BLaER1 treated with 17β-estradiol and CSF1 and Interleukin-3, amounts not matched to agents 10 nM and 100 nM (cell line): ENCODE measurements at regions not wholly inside any gene's neighbourhood (a gene's known extent, or its start where the extent isn't known, plus 50 kb on each side); places are given as distances from the start of the nearest gene placed in this dataset.

ENCODE experiments used
- H3K27ac ChIP-seq, 11 experiments: shearing (Covaris generic); formaldehyde crosslinking; 2 replicates each; pipeline ENCODE4 v1.8.1; 2022
- H3K27me3 ChIP-seq, 11 experiments: shearing (Covaris generic); formaldehyde crosslinking; 2 replicates each; pipeline ENCODE4 v1.8.1; 2022
- H3K36me3 ChIP-seq, 11 experiments: shearing (Covaris generic); formaldehyde crosslinking; 2 replicates each; pipeline ENCODE4 v1.8.1; 2022
- H3K4me1 ChIP-seq, 10 experiments: shearing (Covaris generic); formaldehyde crosslinking; 2 replicates each; pipeline ENCODE4 v1.8.1; 2022
- H3K4me2 ChIP-seq, 11 experiments: shearing (Covaris generic); formaldehyde crosslinking; 2 replicates each; pipeline ENCODE4 v1.8.1; 2022
- H3K4me3 ChIP-seq, 10 experiments: shearing (Covaris generic); formaldehyde crosslinking; 2 replicates each; pipeline ENCODE4 v1.8.1; 2022
- H3K9ac ChIP-seq, 11 experiments: shearing (Covaris generic); formaldehyde crosslinking; 2 replicates each; pipeline ENCODE4 v1.8.1; 2022
- H3K9me3 ChIP-seq, 11 experiments: shearing (Covaris generic); formaldehyde crosslinking; replicated peaks in 1 of 11; 2 replicates each; pipeline ENCODE4 v1.8.1; 2022
- H4K20me1 ChIP-seq, 11 experiments: shearing (Covaris generic); formaldehyde crosslinking; 2 replicates each; pipeline ENCODE4 v1.8.1; 2022
- Cebpa-rat ChIP-seq, 11 experiments: shearing (Covaris generic); IDR thresholded peaks; 2 replicates each; pipeline ENCODE4 v1.8.1; 2022

- no peak overlapping the region for H3K27ac ChIP-seq
- H3K27me3 ChIP-seq, result no peaks in the 10 kb centered on the region
- no peak for TF ChIP-seq Cebpa-rat (IDR thresholded peaks at IDR 0.05)
- peaks cover 23 to 32% (median 26%) of the 10 kb centered on the region in 11 experiments for H3K9me3 ChIP-seq
- no peak overlapping the region for H3K9ac ChIP-seq
- no peaks in the 10 kb centered on the region for H4K20me1 ChIP-seq
- 0 out of 22 replicates have a peak, but pooled peaks cover 0 to 3% (median 0%) of the 10 kb centered on the region in 11 experiments for H3K36me3 ChIP-seq
- no peak overlapping the region for H3K4me3 ChIP-seq
- peak overlapping the region in 1 of 11 experiments; percentile 30; a peak in 1 of 22 replicates for H3K4me2 ChIP-seq
- H3K4me1 ChIP-seq, result peaks cover 0 to 6% (median 0%) of the 10 kb centered on the region in 10 experiments; a peak in 4 of 20 replicates
Measured at GRCh38 chr13:111482806-111483620, 162.6 kb downstream of the TEX29 start.

GRCh38 chr13:111483621-111483987 lies 163.2 kb downstream of the TEX29 start:
- TF ChIP-seq Cebpa-rat (IDR thresholded peaks at IDR 0.05), result no peak
- Histone ChIP-seq H3K4me2 (no peak overlapping the region; a peak in 1 of 22 replicates), H3K9me3 (peaks cover 29 to 38% (median 31%) of the 10 kb centered on the region in 11 experiments), H3K27me3 (no peaks in the 10 kb centered on the region), H3K9ac (no peak overlapping the region), H3K4me1 (peaks cover 0 to 6% (median 0%) of the 10 kb centered on the region in 10 experiments; a peak in 4 of 20 replicates), H3K36me3 (0 out of 22 replicates have a peak, but pooled peaks cover 0 to 3% (median 0%) of the 10 kb centered on the region in 11 experiments), H3K27ac (no peak overlapping the region), H4K20me1 (no peaks in the 10 kb centered on the region), H3K4me3 (no peak overlapping the region)

GRCh38 chr13:111484141-111484925 lies 163.9 kb downstream of the TEX29 start:
- Histone ChIP-seq H3K4me2 (no peak overlapping the region), H3K4me3 (no peak overlapping the region), H3K9ac (no peak overlapping the region), H3K36me3 (0 out of 22 replicates have a peak, but pooled peaks cover 0 to 3% (median 0%) of the 10 kb centered on the region in 11 experiments), H3K9me3 (peaks cover 29 to 44% (median 34%) of the 10 kb centered on the region in 11 experiments), H3K4me1 (peaks cover 0 to 6% (median 0%) of the 10 kb centered on the region in 10 experiments; a peak in 4 of 20 replicates), H4K20me1 (no peaks in the 10 kb centered on the region), H3K27me3 (no peaks in the 10 kb centered on the region), H3K27ac (no peak overlapping the region)
- TF ChIP-seq Cebpa-rat (IDR thresholded peaks at IDR 0.05), result no peak

GRCh38 chr13:111484959-111485358 lies 164.5 kb downstream of the TEX29 start:
- Histone ChIP-seq H3K27ac (no peak overlapping the region), H3K4me1 (peaks cover 0 to 6% (median 0%) of the 10 kb centered on the region in 10 experiments; a peak in 4 of 20 replicates), H3K4me3 (no peak overlapping the region), H3K27me3 (no peaks in the 10 kb centered on the region), H3K4me2 (no peak overlapping the region), H3K9me3 (peaks cover 29 to 44% (median 34%) of the 10 kb centered on the region in 11 experiments), H4K20me1 (no peaks in the 10 kb centered on the region), H3K9ac (no peak overlapping the region), H3K36me3 (0 out of 22 replicates have a peak, but pooled peaks cover 0 to 3% (median 0%) of the 10 kb centered on the region in 11 experiments)
- no peak for TF ChIP-seq Cebpa-rat (IDR thresholded peaks at IDR 0.05)

- Histone ChIP-seq H3K4me2 (no peak overlapping the region), H3K9me3 (peaks cover 29 to 44% (median 34%) of the 10 kb centered on the region in 11 experiments), H3K4me3 (no peak overlapping the region), H3K27me3 (no peaks in the 10 kb centered on the region), H3K9ac (no peak overlapping the region), H3K4me1 (peaks cover 0 to 6% (median 0%) of the 10 kb centered on the region in 10 experiments; a peak in 4 of 20 replicates), H4K20me1 (no peaks in the 10 kb centered on the region), H3K36me3 (0 out of 22 replicates have a peak, but pooled peaks cover 0 to 3% (median 0%) of the 10 kb centered on the region in 11 experiments), H3K27ac (no peak overlapping the region)
- no peak for TF ChIP-seq Cebpa-rat (IDR thresholded peaks at IDR 0.05)
Measured at GRCh38 chr13:111485491-111486250, 165.2 kb downstream of the TEX29 start.

GRCh38 chr13:111486331-111486730 lies 165.9 kb downstream of the TEX29 start:
- Histone ChIP-seq H3K4me3 (no peak overlapping the region; a peak in 2 of 20 replicates), H3K36me3 (0 out of 22 replicates have a peak, but pooled peaks cover 0 to 3% (median 0%) of the 10 kb centered on the region in 11 experiments), H3K9me3 (peaks cover 29 to 44% (median 34%) of the 10 kb centered on the region in 11 experiments), H3K4me2 (no peak overlapping the region), H3K4me1 (peaks cover 0 to 6% (median 0%) of the 10 kb centered on the region in 10 experiments; a peak in 4 of 20 replicates), H4K20me1 (no peaks in the 10 kb centered on the region), H3K27me3 (no peaks in the 10 kb centered on the region), H3K27ac (no peak overlapping the region), H3K9ac (no peak overlapping the region)
- TF ChIP-seq Cebpa-rat (IDR thresholded peaks at IDR 0.05), result no peak

- H3K9me3 ChIP-seq, result peaks cover 29 to 44% (median 34%) of the 10 kb centered on the region in 11 experiments
- no peaks in the 10 kb centered on the region for H3K27me3 ChIP-seq
Measured at GRCh38 chr13:111486801-111487200, 166.4 kb downstream of the TEX29 start.

GRCh38 chr13:111488486-111489132 lies 168.2 kb downstream of the TEX29 start:
- Histone ChIP-seq H3K4me1 (no peaks in the 10 kb centered on the region), H3K9me3 (peaks cover 29 to 44% (median 34%) of the 10 kb centered on the region in 11 experiments), H3K9ac (no peak overlapping the region), H3K36me3 (0 out of 22 replicates have a peak, but pooled peaks cover 0 to 3% (median 0%) of the 10 kb centered on the region in 11 experiments), H3K27ac (no peak overlapping the region), H3K27me3 (no peaks in the 10 kb centered on the region), H3K4me2 (no peak overlapping the region), H4K20me1 (no peaks in the 10 kb centered on the region), H3K4me3 (no peak overlapping the region)
- no peak for TF ChIP-seq Cebpa-rat (IDR thresholded peaks at IDR 0.05)

More at GRCh38 chr13:111486801-111487200, 166.4 kb downstream of the TEX29 start:
- H3K36me3 ChIP-seq, result 0 out of 22 replicates have a peak, but pooled peaks cover 0 to 3% (median 0%) of the 10 kb centered on the region in 11 experiments
- no peaks in the 10 kb centered on the region for H4K20me1 ChIP-seq
- no peak for TF ChIP-seq Cebpa-rat (IDR thresholded peaks at IDR 0.05)
- H3K9ac ChIP-seq, result no peak overlapping the region
- peaks cover 0 to 6% (median 0%) of the 10 kb centered on the region in 10 experiments; a peak in 4 of 20 replicates for H3K4me1 ChIP-seq
- H3K4me2 ChIP-seq, result no peak overlapping the region
- no peak overlapping the region for H3K27ac ChIP-seq
- no peak overlapping the region for H3K4me3 ChIP-seq
